HCT116 (cell line): ENCODE measurements at regions not wholly inside any gene's neighbourhood (a gene's known extent, or its start where the extent isn't known, plus 50 kb on each side); places are given as distances from the start of the nearest gene placed in this dataset.

Experiments
- ATAC-seq: fragments of 200-7000 bp; cut with Tn5 transposase; 2 replicates; pipeline ENCODE4 v1.9.1; 2020; ENCODE audit warnings: mild to moderate bottlenecking, moderate library complexity
- BruUV-seq: library from RNA; stranded (reverse); fragments of 400-500 nt; replicated peaks from 2 replicates; lab custom pipeline; 2021; lab: Mats Ljungman, UMichigan
- CTCF ChIA-PET: fragments of 300-600 bp; sonication (Branson Sonifier 250); formaldehyde crosslinking; loops from one replicate; lab custom pipeline; 2021; ENCODE audit warnings: antibody characterized with exemption; lab: Charles Lee
- POLR2A ChIA-PET: fragments of 300-600, 350-600 bp; sonication (Branson Sonifier 250); formaldehyde crosslinking; loops from one replicate; lab custom pipeline; 2021; ENCODE audit warnings: antibody characterized with exemption; lab: Charles Lee
- RAD21 ChIA-PET, 2 experiments: fragments of 300-600 bp; sonication (Branson Sonifier 250); formaldehyde crosslinking; loops; one replicate each; lab custom pipeline; 2023; ENCODE audit warnings: low total read pairs in 2 of 2; ENCODE audit not compliant: uncharacterized antibody in 2 of 2, unreplicated experiment in 2 of 2, low non-redundant PET in 1 of 2; lab: Charles Lee
- DNase-seq: peaks from one replicate; pipeline ENCODE4 v3.0.0-alpha.2; 2010; ENCODE audit warnings: low read depth, low spot score
- H2AFZ ChIP-seq: fragments of 200-600 bp; shearing (Covaris generic), sonication (generic); 2 replicates; pipeline ENCODE4 v1.6.1; 2017; ENCODE audit warnings: low read depth, mixed run types, mixed read lengths, antibody characterized with exemption, low read length; ENCODE audit not compliant: poor library complexity, severe bottlenecking
- H3K27ac ChIP-seq: 2 replicates; pipeline ENCODE4 v1.5.1; 2012; ENCODE audit warnings: low read depth, low read length
- H3K27me3 ChIP-seq: fragments of 200-600 bp; sonication (generic); 2 replicates; pipeline ENCODE4 v1.6.1; 2016; ENCODE audit warnings: mixed run types, low read length, mixed read lengths; ENCODE audit not compliant: insufficient read depth
- H3K36me3 ChIP-seq, 2 experiments: fragments of 200-500 bp in 1 of 2; fragments of 200-600 bp in 1 of 2; sonication (Bioruptor generic) in 1 of 2; sonication (generic) in 1 of 2; 2 replicates each; pipeline versions ENCODE4 v1.5.1 to v1.6.1; 2014 to 2016; ENCODE audit warnings: low read length in 2 of 2, inconsistent platforms in 1 of 2, mixed read lengths in 1 of 2, mixed run types in 1 of 2; ENCODE audit not compliant: insufficient read depth in 2 of 2, control insufficient read depth in 1 of 2
- H3K4me1 ChIP-seq, 2 experiments: fragments of 200-600 bp in 1 of 2; sonication (generic) in 1 of 2; 2 replicates each; pipeline versions ENCODE4 v1.5.1 to v1.6.1; 2012 to 2017; ENCODE audit warnings: low read length in 2 of 2, inconsistent platforms in 1 of 2, mild to moderate bottlenecking in 1 of 2, mixed read lengths in 1 of 2, mixed run types in 1 of 2, moderate library complexity in 1 of 2; ENCODE audit not compliant: insufficient read depth in 2 of 2, control insufficient read depth in 1 of 2
- H3K4me2 ChIP-seq: fragments of 200-600 bp; sonication (generic); 2 replicates; pipeline ENCODE4 v1.6.1; 2017; ENCODE audit warnings: mixed run types, low read length, mixed read lengths
- H3K4me3 ChIP-seq, 2 experiments: fragments of 200-600 bp in 1 of 2; sonication (generic) in 1 of 2; replicated peaks in 1 of 2; 2 replicates each; pipeline ENCODE4 v1.5.1; 2011 to 2016; ENCODE audit warnings: low read length in 2 of 2, control low read depth in 1 of 2, low read depth in 1 of 2, mild to moderate bottlenecking in 1 of 2, mixed read lengths in 1 of 2, mixed run types in 1 of 2
- H3K79me2 ChIP-seq: fragments of 200-600 bp; sonication (generic); 2 replicates; pipeline ENCODE4 v1.6.1; 2017; ENCODE audit warnings: mild to moderate bottlenecking, mixed run types, low read length, moderate library complexity, mixed read lengths; ENCODE audit not compliant: insufficient read depth
- H3K9ac ChIP-seq: fragments of 200-600 bp; sonication (generic); 2 replicates; pipeline ENCODE4 v1.6.1; 2016; ENCODE audit warnings: low read length, mixed read lengths
- H3K9me2 ChIP-seq: fragments of 200-600 bp; sonication (generic), shearing (Covaris generic); 2 replicates; pipeline ENCODE4 v1.6.1; 2017; ENCODE audit warnings: mixed run types, mild to moderate bottlenecking, moderate library complexity; ENCODE audit not compliant: insufficient read depth
- H3K9me3 ChIP-seq, 2 experiments: fragments of 200-500 bp in 1 of 2; fragments of 200-600 bp in 1 of 2; sonication (Bioruptor generic) in 1 of 2; sonication (generic) in 1 of 2; 2 replicates each; pipeline ENCODE4 v1.6.1; 2014 to 2017; ENCODE audit warnings: low read length in 2 of 2, mixed read lengths in 2 of 2, inconsistent platforms in 1 of 2, low read depth in 1 of 2, mild to moderate bottlenecking in 1 of 2, mixed run types in 1 of 2, moderate library complexity in 1 of 2; ENCODE audit not compliant: control insufficient read depth in 1 of 2, insufficient read depth in 1 of 2
- H4K20me1 ChIP-seq: fragments of 200-600 bp; sonication (generic), shearing (Covaris generic); 2 replicates; pipeline ENCODE4 v1.6.1; 2017; ENCODE audit warnings: mixed run types, mild to moderate bottlenecking, moderate library complexity; ENCODE audit not compliant: insufficient read depth
- CBX3 ChIP-seq: IDR thresholded peaks from 2 replicates; pipeline ENCODE4 v1.6.1; 2012; ENCODE audit warnings: low read depth
- CEBPB ChIP-seq: IDR thresholded peaks from 2 replicates; pipeline ENCODE4 v1.6.1; 2012; ENCODE audit warnings: low read depth
- FOSL1 ChIP-seq: IDR thresholded peaks from 2 replicates; pipeline ENCODE4 v1.6.1; 2012; ENCODE audit warnings: low read depth
- MAX ChIP-seq: IDR thresholded peaks from 2 replicates; pipeline ENCODE4 v1.6.1; 2012
- POLR2A ChIP-seq: IDR thresholded peaks from 2 replicates; pipeline ENCODE4 v1.7.0; 2011; ENCODE audit warnings: borderline replicate concordance; ENCODE audit not compliant: insufficient read depth, insufficient read length; ENCODE audit errors: extremely low read depth
- POLR2AphosphoS5 ChIP-seq: IDR thresholded peaks from 2 replicates; pipeline ENCODE4 v1.6.1; 2011; ENCODE audit warnings: mild to moderate bottlenecking, low read depth, low read length, moderate library complexity
- RAD21 ChIP-seq: IDR thresholded peaks from 2 replicates; pipeline ENCODE4 v1.6.1; 2012; ENCODE audit warnings: low read depth, mild to moderate bottlenecking
- SRF ChIP-seq: IDR thresholded peaks from 2 replicates; pipeline ENCODE4 v1.6.1; 2012; ENCODE audit warnings: low read depth
- TCF7L2 ChIP-seq: IDR thresholded peaks from 2 replicates; pipeline ENCODE4 v1.7.0; 2011; ENCODE audit warnings: borderline replicate concordance, inconsistent platforms; ENCODE audit not compliant: insufficient read depth, insufficient read length; ENCODE audit errors: extremely low read depth
- YY1 ChIP-seq: IDR thresholded peaks from 2 replicates; pipeline ENCODE4 v1.6.1; 2011; ENCODE audit warnings: low read length, low read depth, moderate library complexity, mild to moderate bottlenecking; ENCODE audit not compliant: insufficient replicate concordance; ENCODE audit errors: extremely low read depth
- ZNF274 ChIP-seq: fragments of 200-500 bp; sonication (Bioruptor generic); IDR thresholded peaks from 2 replicates; pipeline ENCODE4 v1.6.1; 2014; ENCODE audit warnings: mild to moderate bottlenecking, low read depth, low read length, inconsistent platforms
- intact Hi-C: fragments of 100-400 bp; cut with micrococcal nuclease; formaldehyde crosslinking; loops from 2 replicates; pipeline ENCODE4 v1.10.0; 2022
- TF ChIP-seq, protein P1 (sequence below), 3 experiments: fragments of 200-600 bp in 1 of 3; sonication (generic) in 1 of 3; IDR thresholded peaks in 2 of 3; conservative IDR thresholded peaks in 1 of 3; 2 replicates each; pipeline ENCODE4 v1.5.1; 2012 to 2017; ENCODE audit warnings: low read depth in 2 of 3, low read length in 2 of 3, antibody characterized with exemption in 1 of 3, borderline replicate concordance in 1 of 3, control low read depth in 1 of 3, mild to moderate bottlenecking in 1 of 3, mixed read lengths in 1 of 3, mixed run types in 1 of 3, moderate library complexity in 1 of 3; ENCODE audit not compliant: insufficient read depth in 1 of 3

DNA sequence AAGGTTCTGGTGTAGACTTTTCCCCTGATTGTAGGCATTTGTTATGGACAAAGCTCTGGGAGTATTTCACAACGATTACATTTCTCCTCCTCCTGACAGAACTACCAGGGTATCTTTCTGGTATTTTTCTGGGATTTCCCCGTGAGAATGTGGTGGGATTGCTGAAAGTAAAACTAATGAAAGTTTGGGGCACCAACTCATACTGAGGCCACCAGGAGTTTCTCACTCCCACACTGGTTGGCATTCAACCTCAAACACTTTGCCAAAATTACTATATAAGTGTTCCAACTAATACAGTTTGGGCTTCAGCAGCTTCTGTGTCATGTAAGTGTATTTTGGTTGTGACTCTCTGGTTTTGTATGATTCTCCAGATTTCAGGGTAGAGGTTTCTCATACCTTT, 855.1 kb downstream of the GLUD2 start:
- ATAC-seq (no peak), DNase-seq (no peak)
- intact Hi-C loops: no loop called here
- H3K36me3 ChIP-seq: no peaks in the 10 kb centered on the region
- no peaks in the 10 kb centered on the region for H3K79me2 ChIP-seq
- ChIA-PET POLR2A (no interaction called here), CTCF (no interaction called here), RAD21 (no interaction called here)
- H3K27me3 ChIP-seq: no peaks in the 10 kb centered on the region
- H3K4me3 ChIP-seq: no peak overlapping the region
- no peak overlapping the region for H3K27ac ChIP-seq
- BruUV-seq: no TSS peak
- TF ChIP-seq POLR2A (no peak), TCF7L2 (no peak), CEBPB (no peak), FOSL1 (no peak), RAD21 (no peak), MAX (no peak)
- TF ChIP-seq, protein P1, sequence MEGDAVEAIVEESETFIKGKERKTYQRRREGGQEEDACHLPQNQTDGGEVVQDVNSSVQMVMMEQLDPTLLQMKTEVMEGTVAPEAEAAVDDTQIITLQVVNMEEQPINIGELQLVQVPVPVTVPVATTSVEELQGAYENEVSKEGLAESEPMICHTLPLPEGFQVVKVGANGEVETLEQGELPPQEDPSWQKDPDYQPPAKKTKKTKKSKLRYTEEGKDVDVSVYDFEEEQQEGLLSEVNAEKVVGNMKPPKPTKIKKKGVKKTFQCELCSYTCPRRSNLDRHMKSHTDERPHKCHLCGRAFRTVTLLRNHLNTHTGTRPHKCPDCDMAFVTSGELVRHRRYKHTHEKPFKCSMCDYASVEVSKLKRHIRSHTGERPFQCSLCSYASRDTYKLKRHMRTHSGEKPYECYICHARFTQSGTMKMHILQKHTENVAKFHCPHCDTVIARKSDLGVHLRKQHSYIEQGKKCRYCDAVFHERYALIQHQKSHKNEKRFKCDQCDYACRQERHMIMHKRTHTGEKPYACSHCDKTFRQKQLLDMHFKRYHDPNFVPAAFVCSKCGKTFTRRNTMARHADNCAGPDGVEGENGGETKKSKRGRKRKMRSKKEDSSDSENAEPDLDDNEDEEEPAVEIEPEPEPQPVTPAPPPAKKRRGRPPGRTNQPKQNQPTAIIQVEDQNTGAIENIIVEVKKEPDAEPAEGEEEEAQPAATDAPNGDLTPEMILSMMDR (IDR thresholded peaks at IDR 0.05 in 2 of 3, conservative IDR thresholded peaks at IDR 0.05 in 1 of 3; ENCODE audit: borderline replicate concordance in 1 of 3, insufficient read depth in 1 of 3, low read depth in 2 of 3, low read length in 2 of 3): no peak
- H3K9ac ChIP-seq: no peak overlapping the region
- H3K4me1 ChIP-seq: no peaks in the 10 kb centered on the region
- no peaks in the 10 kb centered on the region for H3K9me2 ChIP-seq
- no peak overlapping the region for H2AFZ ChIP-seq
- H3K4me2 ChIP-seq: no peak overlapping the region
- no peaks in the 10 kb centered on the region for H4K20me1 ChIP-seq
- no peaks in the 10 kb centered on the region for H3K9me3 ChIP-seq

DNA sequence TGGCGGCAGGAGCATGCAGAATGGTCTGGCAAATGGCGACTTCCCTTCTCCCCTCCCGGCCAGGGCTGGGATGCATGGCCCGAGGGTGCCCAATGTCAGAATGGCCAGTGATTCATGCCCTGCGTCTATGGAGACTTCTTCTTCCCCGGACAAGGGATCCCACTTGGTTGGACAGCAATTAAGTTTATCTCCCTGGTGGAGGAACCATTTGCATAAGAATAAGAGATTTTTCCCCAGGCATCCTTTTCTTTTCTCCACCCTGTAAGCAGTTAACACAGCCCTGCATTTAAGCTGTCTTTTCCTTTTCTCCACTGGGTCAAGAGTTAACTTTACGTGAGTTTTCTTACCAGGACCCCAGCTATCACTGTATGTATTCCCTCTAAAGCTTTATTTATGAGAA, 856.6 kb downstream of the GLUD2 start:
- BruUV-seq: no TSS peak
- intact Hi-C loops: no loop called here
- Histone ChIP-seq H3K27me3 (no peaks in the 10 kb centered on the region), H2AFZ (no peak overlapping the region), H3K4me1 (no peaks in the 10 kb centered on the region), H3K4me2 (no peak overlapping the region), H3K9ac (no peak overlapping the region), H3K4me3 (no peak overlapping the region), H3K79me2 (no peaks in the 10 kb centered on the region), H3K9me3 (no peaks in the 10 kb centered on the region), H3K36me3 (no peaks in the 10 kb centered on the region), H3K9me2 (no peaks in the 10 kb centered on the region)
- no peak for DNase-seq
- ATAC-seq: no peak
- CTCF ChIA-PET: no interaction called here
- TF ChIP-seq YY1: no peak
- TF ChIP-seq POLR2A: no peak
- no peak for TF ChIP-seq ZNF274
- TF ChIP-seq CBX3: no peak
- no peak for TF ChIP-seq FOSL1
- TF ChIP-seq SRF: no peak
- TF ChIP-seq POLR2AphosphoS5: no peak
- TF ChIP-seq, all 23 proteins: peak for 0
- POLR2A ChIA-PET: interaction anchor here (0.7 kb wide), 1 partner anchor 29 kb away, joined by 3 read pairs; no protein-coding TSS in a partner anchor
- H4K20me1 ChIP-seq: no peaks in the 10 kb centered on the region
- no peak overlapping the region for H3K27ac ChIP-seq
- RAD21 ChIA-PET: no interaction called here
